ENCODE measurements at regions not wholly inside any gene's neighbourhood (a gene's known extent, or its start where the extent isn't known, plus 50 kb on each side); places are given as distances from the start of the nearest gene placed in this dataset.

- no peak for DNase-seq (ENCODE audit: low spot score)
- in situ Hi-C loops (cut with MboI; ENCODE audit: low sequenced_read_pairs, unreplicated experiment): no loop called here
- no peak for TF ChIP-seq CTCF (IDR thresholded peaks at IDR 0.05; ENCODE audit: borderline replicate concordance, control extremely low read depth, extremely low read depth, insufficient read depth, missing control alignments)
These were observed 643.4 kb upstream of the CDH2 start for GRCh38 chr18:28820353-28820752.

GRCh38 chr18:28816155-28816554 is 639.2 kb upstream of the CDH2 start:
- DNase-seq (ENCODE audit: low spot score): no peak
- TF ChIP-seq CTCF (IDR thresholded peaks at IDR 0.05; ENCODE audit: borderline replicate concordance, control extremely low read depth, extremely low read depth, insufficient read depth, missing control alignments): no peak
- in situ Hi-C loops (cut with MboI; ENCODE audit: low sequenced_read_pairs, unreplicated experiment): no loop called here

- TF ChIP-seq CTCF (IDR thresholded peaks at IDR 0.05; ENCODE audit: borderline replicate concordance, control extremely low read depth, extremely low read depth, insufficient read depth, missing control alignments): no peak
- no peak for DNase-seq (ENCODE audit: low spot score)
- in situ Hi-C loops (cut with MboI; ENCODE audit: low sequenced_read_pairs, unreplicated experiment): no loop called here
These were observed 637.4 kb upstream of the CDH2 start for GRCh38 chr18:28814365-28814764.

- DNase-seq (ENCODE audit: low spot score): no peak
- in situ Hi-C loops (cut with MboI; ENCODE audit: low sequenced_read_pairs, unreplicated experiment): no loop called here
- no peak for TF ChIP-seq CTCF (IDR thresholded peaks at IDR 0.05; ENCODE audit: borderline replicate concordance, control extremely low read depth, extremely low read depth, insufficient read depth, missing control alignments)
These were observed 631.4 kb upstream of the CDH2 start for GRCh38 chr18:28808373-28808772.

GRCh38 chr18:28805491-28805890 is 628.6 kb upstream of the CDH2 start:
- no peak for DNase-seq (ENCODE audit: low spot score)
- in situ Hi-C loops (cut with MboI; ENCODE audit: low sequenced_read_pairs, unreplicated experiment): no loop called here
- no peak for TF ChIP-seq CTCF (IDR thresholded peaks at IDR 0.05; ENCODE audit: borderline replicate concordance, control extremely low read depth, extremely low read depth, insufficient read depth, missing control alignments)

GRCh38 chr18:28804512-28805202 is 627.7 kb upstream of the CDH2 start:
- DNase-seq (ENCODE audit: low spot score): no peak
- in situ Hi-C loops (cut with MboI; ENCODE audit: low sequenced_read_pairs, unreplicated experiment): no loop called here
- TF ChIP-seq CTCF (IDR thresholded peaks at IDR 0.05; ENCODE audit: borderline replicate concordance, control extremely low read depth, extremely low read depth, insufficient read depth, missing control alignments): no peak
